ENCODE measurements at regions not wholly inside any gene's neighbourhood (a gene's known extent, or its start where the extent isn't known, plus 50 kb on each side); places are given as distances from the start of the nearest gene placed in this dataset.
"Not testable (repeated sequence)": the region's sequence is repeated elsewhere in the genome, so short reads cannot be mapped to it uniquely, and the experiment has no call there.

DNA sequence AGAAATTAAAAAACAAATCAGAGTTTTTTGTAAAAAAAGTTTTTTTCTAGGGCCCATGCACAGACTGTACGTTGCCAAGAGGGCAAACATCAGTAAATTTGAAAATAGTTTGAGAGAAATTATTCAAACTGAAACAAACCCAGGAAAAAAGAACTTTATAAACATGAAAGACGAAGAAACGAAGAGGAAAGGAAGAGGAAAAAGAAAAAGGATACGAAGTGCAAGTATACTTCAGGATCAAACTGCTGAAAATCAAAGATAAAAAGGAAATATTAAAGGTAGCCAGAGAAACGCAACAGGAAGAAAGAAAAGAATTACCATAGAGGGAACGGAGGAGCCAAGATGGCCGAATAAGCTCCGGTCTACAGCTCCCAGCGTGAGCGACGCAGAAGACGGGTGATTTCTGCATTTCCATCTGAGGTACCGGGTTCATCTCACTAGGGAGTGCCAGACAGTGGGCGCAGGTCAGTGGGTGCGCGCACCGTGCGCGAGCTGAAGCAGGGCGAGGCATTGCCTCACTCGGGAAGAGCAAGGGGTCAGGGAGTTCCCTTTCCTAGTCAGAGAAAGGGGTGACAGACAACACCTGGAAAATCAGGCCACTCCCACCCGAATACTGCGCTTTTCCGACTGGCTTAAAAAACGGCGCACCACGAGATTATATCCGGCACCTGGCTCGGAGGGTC, 94.4 kb upstream of the GAS1 start:
- TF ChIP-seq RNF2 (IDR thresholded peaks at IDR 0.05; ENCODE audit: borderline replicate concordance, low read depth, low read length, missing control alignments, poor library complexity, severe bottlenecking); POLR2AphosphoS5 (IDR thresholded peaks at IDR 0.05; ENCODE audit: low read depth, low read length); CHD2 (IDR thresholded peaks at IDR 0.05; ENCODE audit: low read length); PHF8 (conservative IDR thresholded peaks at IDR 0.05; ENCODE audit: low read depth, low read length); KDM4A (IDR thresholded peaks at IDR 0.05; ENCODE audit: low read depth, low read length, severe bottlenecking); ATF2 (IDR thresholded peaks at IDR 0.05; ENCODE audit: low read length); SIRT6 (IDR thresholded peaks at IDR 0.05; ENCODE audit: low read length); TAF7 (optimal IDR thresholded peaks at IDR 0.05; ENCODE audit: borderline replicate concordance, low read depth, low read length); EZH2 (IDR thresholded peaks at IDR 0.05; ENCODE audit: low read depth, low read length, severe bottlenecking): not testable (repeated sequence)
- TF ChIP-seq, protein P1, sequence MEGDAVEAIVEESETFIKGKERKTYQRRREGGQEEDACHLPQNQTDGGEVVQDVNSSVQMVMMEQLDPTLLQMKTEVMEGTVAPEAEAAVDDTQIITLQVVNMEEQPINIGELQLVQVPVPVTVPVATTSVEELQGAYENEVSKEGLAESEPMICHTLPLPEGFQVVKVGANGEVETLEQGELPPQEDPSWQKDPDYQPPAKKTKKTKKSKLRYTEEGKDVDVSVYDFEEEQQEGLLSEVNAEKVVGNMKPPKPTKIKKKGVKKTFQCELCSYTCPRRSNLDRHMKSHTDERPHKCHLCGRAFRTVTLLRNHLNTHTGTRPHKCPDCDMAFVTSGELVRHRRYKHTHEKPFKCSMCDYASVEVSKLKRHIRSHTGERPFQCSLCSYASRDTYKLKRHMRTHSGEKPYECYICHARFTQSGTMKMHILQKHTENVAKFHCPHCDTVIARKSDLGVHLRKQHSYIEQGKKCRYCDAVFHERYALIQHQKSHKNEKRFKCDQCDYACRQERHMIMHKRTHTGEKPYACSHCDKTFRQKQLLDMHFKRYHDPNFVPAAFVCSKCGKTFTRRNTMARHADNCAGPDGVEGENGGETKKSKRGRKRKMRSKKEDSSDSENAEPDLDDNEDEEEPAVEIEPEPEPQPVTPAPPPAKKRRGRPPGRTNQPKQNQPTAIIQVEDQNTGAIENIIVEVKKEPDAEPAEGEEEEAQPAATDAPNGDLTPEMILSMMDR (IDR thresholded peaks at IDR 0.05; ENCODE audit: control extremely low read depth in 1 of 3, insufficient read depth in 1 of 3, low read depth in 1 of 3, low read length in 3 of 3), result not testable (repeated sequence)
- 0 out of 3 replicates have a peak, but pooled peaks of 1 of the 2 experiments have one; percentile 18 for TF ChIP-seq POLR2A (IDR thresholded peaks at IDR 0.05; ENCODE audit: control extremely low read depth in 1 of 2, low read depth in 2 of 2, low read length in 2 of 2)
